Activated CD8-positive, alpha-beta T cell treated with anti-CD3 and anti-CD28 coated beads, Interleukin-2, amount 10 ng/mL, durations not matched to agents 7 days and 5 days (primary cell): ENCODE measurements at regions not wholly inside any gene's neighbourhood (a gene's known extent, or its start where the extent isn't known, plus 50 kb on each side); places are given as distances from the start of the nearest gene placed in this dataset.
A peak's percentile ranks its signal among the peaks of the same experiment; 100 is the strongest.

Source experiments
- ATAC-seq: fragments of 150-1000 bp; cut with Tn5 transposase; one replicate; pipeline ENCODE4 v1.10.0; 2021; ENCODE audit warnings: moderate library complexity
- CTCF ChIA-PET: fragments of 350-600 bp; sonication (Branson Sonifier 250); formaldehyde crosslinking; loops from one replicate; lab custom pipeline; 2021; ENCODE audit warnings: antibody characterized with exemption; lab: Charles Lee
- POLR2A ChIA-PET: fragments of 350-600 bp; sonication (Branson Sonifier 250); formaldehyde crosslinking; loops from one replicate; lab custom pipeline; 2021; ENCODE audit warnings: antibody characterized with exemption; lab: Charles Lee
- DNase-seq: peaks from one replicate; pipeline ENCODE4 v3.0.0-alpha.2; 2020
- H3K27ac Mint-ChIP-seq: one replicate; pipeline ENCODE4 v1.8.0; 2021; ENCODE audit warnings: mild to moderate bottlenecking, mixed read lengths
- H3K27me3 Mint-ChIP-seq: one replicate; pipeline ENCODE4 v1.8.0; 2021; ENCODE audit warnings: low read depth, mixed read lengths
- H3K36me3 Mint-ChIP-seq: one replicate; pipeline ENCODE4 v1.8.0; 2021; ENCODE audit warnings: low read depth, mixed read lengths
- H3K4me1 Mint-ChIP-seq: one replicate; pipeline ENCODE4 v1.8.0; 2021; ENCODE audit warnings: low read depth, mixed read lengths
- H3K4me3 Mint-ChIP-seq: one replicate; pipeline ENCODE4 v1.8.0; 2021; ENCODE audit warnings: mild to moderate bottlenecking, mixed read lengths
- H3K9me3 Mint-ChIP-seq: one replicate; pipeline ENCODE4 v1.8.0; 2022; ENCODE audit warnings: mixed read lengths; ENCODE audit not compliant: insufficient read depth

GRCh38 chr21:39046236-39046916 lies 136.9 kb downstream of the PSMG1 start:
- DNase-seq (no peak), ATAC-seq (no peak)
- H3K9me3 Mint-ChIP-seq = no peaks in the 10 kb centered on the region
- no peak overlapping the region for H3K4me3 Mint-ChIP-seq
- no peaks in the 10 kb centered on the region for H3K36me3 Mint-ChIP-seq
- CTCF ChIA-PET = no interaction called here
- no peak overlapping the region for H3K27ac Mint-ChIP-seq
- POLR2A ChIA-PET = no interaction called here
- no peaks in the 10 kb centered on the region for H3K27me3 Mint-ChIP-seq
- no peaks in the 10 kb centered on the region for H3K4me1 Mint-ChIP-seq

GRCh38 chr21:39041816-39042215 lies 141.4 kb downstream of the PSMG1 start:
- CTCF ChIA-PET = no interaction called here

GRCh38 chr21:39040494-39041110 lies 142.6 kb downstream of the PSMG1 start:
- Mint-ChIP-seq H3K9me3 (no peaks in the 10 kb centered on the region), H3K27ac (peak overlapping the region; percentile 81), H3K27me3 (no peaks in the 10 kb centered on the region), H3K4me1 (peaks cover 11% of the 10 kb centered on the region), H3K4me3 (peak overlapping the region; percentile 3), H3K36me3 (no peaks in the 10 kb centered on the region)
- POLR2A ChIA-PET = interaction anchor here (0.8 kb wide), 1 partner anchor 28 kb away, joined by 3 read pairs; no protein-coding TSS in a partner anchor
- DNase-seq (no peak), ATAC-seq (no peak)
- CTCF ChIA-PET = no interaction called here

More at GRCh38 chr21:39041816-39042215, 141.4 kb downstream of the PSMG1 start:
- H3K36me3 Mint-ChIP-seq = no peaks in the 10 kb centered on the region
- DNase-seq (no peak), ATAC-seq (no peak)
- POLR2A ChIA-PET = no interaction called here
- H3K9me3 Mint-ChIP-seq = no peaks in the 10 kb centered on the region
- no peak overlapping the region for H3K27ac Mint-ChIP-seq
- H3K4me1 Mint-ChIP-seq = peaks cover 11% of the 10 kb centered on the region
- no peaks in the 10 kb centered on the region for H3K27me3 Mint-ChIP-seq
- no peak overlapping the region for H3K4me3 Mint-ChIP-seq

GRCh38 chr21:39037807-39038405 lies 145.3 kb downstream of the PSMG1 start:
- ChIA-PET CTCF (no interaction called here), POLR2A (no interaction called here)
- DNase-seq = no peak
- Mint-ChIP-seq H3K9me3 (no peaks in the 10 kb centered on the region), H3K4me1 (peaks cover 24% of the 10 kb centered on the region), H3K36me3 (no peaks in the 10 kb centered on the region), H3K4me3 (no peak overlapping the region), H3K27ac (no peak overlapping the region), H3K27me3 (peaks cover 8% of the 10 kb centered on the region)
- no peak for ATAC-seq

GRCh38 chr21:39036581-39036980 lies 146.7 kb downstream of the PSMG1 start:
- Mint-ChIP-seq H3K9me3 (no peaks in the 10 kb centered on the region), H3K27me3 (peaks cover 10% of the 10 kb centered on the region), H3K4me1 (peaks cover 24% of the 10 kb centered on the region), H3K36me3 (no peaks in the 10 kb centered on the region), H3K4me3 (no peak overlapping the region), H3K27ac (no peak overlapping the region)
- no peak for ATAC-seq
- ChIA-PET CTCF (no interaction called here), POLR2A (no interaction called here)
- DNase-seq = no peak

- ChIA-PET POLR2A (no interaction called here), CTCF (no interaction called here)
- no peak overlapping the region for H3K4me3 Mint-ChIP-seq
- H3K27ac Mint-ChIP-seq = no peak overlapping the region
- peaks cover 14% of the 10 kb centered on the region for H3K27me3 Mint-ChIP-seq
- DNase-seq (no peak), ATAC-seq (no peak)
- no peaks in the 10 kb centered on the region for H3K36me3 Mint-ChIP-seq
- H3K4me1 Mint-ChIP-seq = peaks cover 14% of the 10 kb centered on the region
- H3K9me3 Mint-ChIP-seq = no peaks in the 10 kb centered on the region
Measured at GRCh38 chr21:39034590-39035536, 148.4 kb downstream of the PSMG1 start.

GRCh38 chr21:39033878-39034589 lies 149.2 kb downstream of the PSMG1 start:
- peaks cover 13% of the 10 kb centered on the region for H3K4me1 Mint-ChIP-seq
- no peak overlapping the region for H3K27ac Mint-ChIP-seq
- DNase-seq (no peak), ATAC-seq (no peak)
- no peaks in the 10 kb centered on the region for H3K36me3 Mint-ChIP-seq
- H3K9me3 Mint-ChIP-seq = no peaks in the 10 kb centered on the region
- POLR2A ChIA-PET = no interaction called here
- H3K27me3 Mint-ChIP-seq = peaks cover 14% of the 10 kb centered on the region
- CTCF ChIA-PET = no interaction called here
- no peak overlapping the region for H3K4me3 Mint-ChIP-seq

GRCh38 chr21:39029900-39030884 lies 153.1 kb downstream of the PSMG1 start:
- no peak overlapping the region for H3K27ac Mint-ChIP-seq
- peaks cover 13% of the 10 kb centered on the region for H3K4me1 Mint-ChIP-seq
- no peaks in the 10 kb centered on the region for H3K36me3 Mint-ChIP-seq
- DNase-seq = no peak
- ATAC-seq = no peak
- POLR2A ChIA-PET = no interaction called here
- no peak overlapping the region for H3K4me3 Mint-ChIP-seq
- CTCF ChIA-PET = no interaction called here
- peaks cover 11% of the 10 kb centered on the region for H3K27me3 Mint-ChIP-seq
- peaks cover 10% of the 10 kb centered on the region for H3K9me3 Mint-ChIP-seq

- Mint-ChIP-seq H3K27me3 (peaks cover 11% of the 10 kb centered on the region), H3K36me3 (no peaks in the 10 kb centered on the region), H3K4me1 (peaks cover 12% of the 10 kb centered on the region), H3K27ac (no peak overlapping the region), H3K9me3 (peaks cover 11% of the 10 kb centered on the region), H3K4me3 (no peak overlapping the region)
- ChIA-PET POLR2A (no interaction called here), CTCF (no interaction called here)
- no peak for DNase-seq
- ATAC-seq = no peak
Measured at GRCh38 chr21:39029086-39029755, 154.0 kb downstream of the PSMG1 start.

- Mint-ChIP-seq H3K27me3 (no peaks in the 10 kb centered on the region), H3K9me3 (peaks cover 11% of the 10 kb centered on the region), H3K36me3 (no peaks in the 10 kb centered on the region), H3K27ac (no peak overlapping the region), H3K4me3 (no peak overlapping the region), H3K4me1 (no peaks in the 10 kb centered on the region)
- POLR2A ChIA-PET = no interaction called here
- DNase-seq (no peak), ATAC-seq (no peak)
- CTCF ChIA-PET = no interaction called here
Measured at GRCh38 chr21:39025198-39025597, 158.1 kb downstream of the PSMG1 start.
